Heart right ventricle (tissue), 16 donors: ENCODE measurements at regions not wholly inside any gene's neighbourhood (a gene's known extent, or its start where the extent isn't known, plus 50 kb on each side); places are given as distances from the start of the nearest gene placed in this dataset.
A peak's percentile ranks its signal among the peaks of the same experiment; 100 is the strongest.

Experiments used
- ATAC-seq, 8 donors: fragments of 200-7000 bp; cut with Tn5 transposase; one replicate each; pipeline ENCODE4 v1.9.1; 2020; ENCODE audit warnings: mild to moderate bottlenecking in 8 of 8, moderate library complexity in 8 of 8, moderate number of reproducible peaks in 1 of 8
- DNase-seq, 2 donors: peaks; one replicate each; pipeline ENCODE4 v3.0.0-alpha.2; 2020
- H3K27ac ChIP-seq, 10 donors: fragments of 200-600 bp; sonication (generic) in 2 of 10; one replicate each; pipeline versions ENCODE4 v1.5.0 to v1.8.0; 2020 to 2022; ENCODE audit warnings: mild to moderate bottlenecking in 3 of 10
- H3K27me3 ChIP-seq, 7 donors: fragments of 200-600 bp; one replicate each; pipeline ENCODE4 v1.8.0; 2021 to 2022; ENCODE audit warnings: mild to moderate bottlenecking in 2 of 7
- H3K36me3 ChIP-seq, 9 donors: fragments of 200-600 bp; sonication (generic) in 1 of 9; one replicate each; pipeline versions ENCODE4 v1.5.0 to v1.8.0; 2020 to 2022; ENCODE audit warnings: mild to moderate bottlenecking in 2 of 9
- H3K4me1 ChIP-seq, 9 donors: fragments of 200-600 bp; sonication (generic) in 1 of 9; one replicate each; pipeline versions ENCODE4 v1.5.0 to v1.8.0; 2020 to 2022; ENCODE audit warnings: mild to moderate bottlenecking in 4 of 9
- H3K4me3 ChIP-seq, 10 donors: fragments of 200-600 bp; sonication (generic) in 2 of 10; one replicate each; pipeline versions ENCODE4 v1.5.0 to v1.8.0; 2020 to 2022; ENCODE audit warnings: mild to moderate bottlenecking in 7 of 10, moderate library complexity in 2 of 10
- H3K9me3 ChIP-seq, 11 donors: fragments of 200-600 bp in 10 of 11; sonication (generic) in 2 of 11; one replicate each; pipeline versions ENCODE4 v1.5.0 to v1.8.0; 2013 to 2022; ENCODE audit warnings: mild to moderate bottlenecking in 2 of 11, control low read depth in 1 of 11, moderate library complexity in 1 of 11
- WGBS, 2 donors: extraction: QIAGEN DNeasy Blood & Tissue Kit; methylation state at CpG; one replicate each; pipeline ENCODE4 v1.1.7; 2013; ENCODE audit warnings: inconsistent platforms in 1 of 2; 5-methylcytosine and 5-hydroxymethylcytosine counted together
- intact Hi-C, 10 donors: fragments of 100-400 bp; cut with DNase I; formaldehyde crosslinking; loops; one replicate each; pipeline versions ENCODE4 v1.11.1 to v1.14.2; 2022
- TF ChIP-seq, protein P1 (sequence below), 9 donors: fragments of 200-600 bp; sonication (generic) in 2 of 9; IDR thresholded peaks; one replicate each; pipeline versions ENCODE4 v1.5.0 to v1.8.0; 2021 to 2022; ENCODE audit warnings: antibody characterized with exemption in 9 of 9, mild to moderate bottlenecking in 5 of 9, moderate library complexity in 1 of 9
- donor health status: Arrhythmogenic right ventricular cardiomyopathy.
- donor health status: ischemic (EF 13 %, LVEDD 7.1; RV severe dilation, severe dysfunction).
- donor health status: healthy with polysubstance abuse.
- donor health status: DM: no; HTN: yes; CAD: no.
- donor health status: DM: no; HTN: no; CAD: no.
- donor health status: ischemic (EF 25% LVEDD 6.9; RV normal size, moderate dysfunction).
- donor health status: ischemic (EF 25% LVEDD 5.7; RV mildly dilated, moderate dysfunction).
- donor health status: healthy.
- donor health status: DM: yes; HTN: yes; CAD: no.
- donor health status: Ischemic cardiomyopathy.
- donor health status: ischemic (EF 35%, LVEDD 5.7; RV mildly dilated, moderate dysfunction).
- donor health status: nonischemic (EF 11% LVEDD 7.7; RV severe dilation, severe dysfunction).
- donor health status: DM: yes; HTN: yes; CAD: no.
- donor health status: PGD.
- donor health status: ischemic (EF 29% LVEDD 5.4; RV normal size, mild dysfunction).
- donor health status: nonischemic (EF 23%, LVEDD 6.1; RV moderate dilation, normal function).

DNA sequence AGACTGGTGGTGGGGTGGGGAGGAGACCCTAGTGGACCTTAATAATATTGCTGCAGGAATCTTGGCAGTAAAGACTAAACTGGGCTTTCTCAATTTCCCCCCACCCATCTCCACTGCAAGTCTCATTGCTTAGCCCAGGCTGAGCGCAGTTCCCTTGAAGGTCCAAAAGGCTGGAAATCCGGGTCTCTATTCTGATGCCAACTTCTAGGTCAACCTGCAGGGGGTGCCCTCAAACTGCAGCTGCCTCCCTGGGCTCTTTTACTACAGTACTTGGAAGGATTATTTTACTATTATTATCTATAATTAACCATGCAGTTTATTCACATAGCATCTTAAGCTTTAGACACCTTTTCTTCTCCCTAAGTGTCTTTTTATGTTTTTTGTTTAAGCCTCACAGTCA, 85.4 kb upstream of the WARS2 start:
- TF ChIP-seq, protein P1, sequence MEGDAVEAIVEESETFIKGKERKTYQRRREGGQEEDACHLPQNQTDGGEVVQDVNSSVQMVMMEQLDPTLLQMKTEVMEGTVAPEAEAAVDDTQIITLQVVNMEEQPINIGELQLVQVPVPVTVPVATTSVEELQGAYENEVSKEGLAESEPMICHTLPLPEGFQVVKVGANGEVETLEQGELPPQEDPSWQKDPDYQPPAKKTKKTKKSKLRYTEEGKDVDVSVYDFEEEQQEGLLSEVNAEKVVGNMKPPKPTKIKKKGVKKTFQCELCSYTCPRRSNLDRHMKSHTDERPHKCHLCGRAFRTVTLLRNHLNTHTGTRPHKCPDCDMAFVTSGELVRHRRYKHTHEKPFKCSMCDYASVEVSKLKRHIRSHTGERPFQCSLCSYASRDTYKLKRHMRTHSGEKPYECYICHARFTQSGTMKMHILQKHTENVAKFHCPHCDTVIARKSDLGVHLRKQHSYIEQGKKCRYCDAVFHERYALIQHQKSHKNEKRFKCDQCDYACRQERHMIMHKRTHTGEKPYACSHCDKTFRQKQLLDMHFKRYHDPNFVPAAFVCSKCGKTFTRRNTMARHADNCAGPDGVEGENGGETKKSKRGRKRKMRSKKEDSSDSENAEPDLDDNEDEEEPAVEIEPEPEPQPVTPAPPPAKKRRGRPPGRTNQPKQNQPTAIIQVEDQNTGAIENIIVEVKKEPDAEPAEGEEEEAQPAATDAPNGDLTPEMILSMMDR (IDR thresholded peaks at IDR 0.05), result peak in 1 of 9 donors; percentile 5
- intact Hi-C loops, result no loop called here
- 84 to 94% methylated on average over 2 of the region's 2 CpGs for WGBS, 2 donors

GRCh38 chr1:119226321-119226720, 85.9 kb upstream of the WARS2 start:
- ATAC-seq, result no peak
- H3K4me1 ChIP-seq, result peaks cover 0 to 16% (median 0%) of the 10 kb centered on the region in 9 donors
- peak overlapping the region in 1 of 10 donors; percentile 10 for H3K27ac ChIP-seq
- intact Hi-C loops, result no loop called here
- H3K4me3 ChIP-seq, result no peak overlapping the region
- no peaks in the 10 kb centered on the region for H3K36me3 ChIP-seq
- H3K27me3 ChIP-seq, result no peaks in the 10 kb centered on the region
- no peak for DNase-seq
- TF ChIP-seq, protein P1 (IDR thresholded peaks at IDR 0.05), result no peak
- 54 to 78% methylated on average over 1 of the region's 1 CpG for WGBS, 2 donors
- H3K9me3 ChIP-seq, result no peaks in the 10 kb centered on the region

More for the DNA sequence above, 85.4 kb upstream of the WARS2 start:
- ATAC-seq (no peak), DNase-seq (no peak)
- Histone ChIP-seq H3K27me3 (no peaks in the 10 kb centered on the region), H3K27ac (no peak overlapping the region), H3K4me3 (no peak overlapping the region), H3K9me3 (no peaks in the 10 kb centered on the region), H3K36me3 (no peaks in the 10 kb centered on the region), H3K4me1 (peaks cover 0 to 16% (median 0%) of the 10 kb centered on the region in 9 donors)

DNA sequence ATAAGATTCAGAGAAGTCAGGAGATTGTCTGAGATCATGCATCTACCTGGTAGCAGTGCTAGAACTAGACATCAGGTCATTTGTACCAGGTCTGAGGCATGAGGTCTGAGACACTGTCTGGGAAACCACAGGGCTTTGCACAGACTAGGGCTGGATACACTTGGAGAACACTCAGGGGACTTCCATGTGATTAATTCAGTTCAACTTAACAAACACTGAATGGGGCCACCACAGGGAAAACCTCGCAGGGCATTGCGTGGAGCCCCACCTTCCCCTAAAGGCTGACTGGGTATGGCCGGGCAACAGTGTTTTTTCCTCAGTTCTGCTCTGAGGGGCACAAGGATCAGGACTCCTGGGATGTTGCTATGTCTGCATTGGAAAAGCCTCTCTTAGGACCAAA, 86.5 kb upstream of the WARS2 start:
- TF ChIP-seq, protein P1 (IDR thresholded peaks at IDR 0.05), result no peak
- DNase-seq (no peak), ATAC-seq (peak in 1 of 8 donors; percentile 21)
- no peaks in the 10 kb centered on the region for H3K9me3 ChIP-seq
- no peaks in the 10 kb centered on the region for H3K27me3 ChIP-seq
- WGBS, 2 donors, result 76 to 86% methylated on average over 3 of the region's 3 CpGs
- H3K4me1 ChIP-seq, result peaks cover 0 to 16% (median 0%) of the 10 kb centered on the region in 9 donors
- H3K27ac ChIP-seq, result peak overlapping the region in 2 of 10 donors; percentile 10 to 43
- intact Hi-C loops, result no loop called here
- H3K4me3 ChIP-seq, result no peak overlapping the region
- H3K36me3 ChIP-seq, result no peaks in the 10 kb centered on the region

DNA sequence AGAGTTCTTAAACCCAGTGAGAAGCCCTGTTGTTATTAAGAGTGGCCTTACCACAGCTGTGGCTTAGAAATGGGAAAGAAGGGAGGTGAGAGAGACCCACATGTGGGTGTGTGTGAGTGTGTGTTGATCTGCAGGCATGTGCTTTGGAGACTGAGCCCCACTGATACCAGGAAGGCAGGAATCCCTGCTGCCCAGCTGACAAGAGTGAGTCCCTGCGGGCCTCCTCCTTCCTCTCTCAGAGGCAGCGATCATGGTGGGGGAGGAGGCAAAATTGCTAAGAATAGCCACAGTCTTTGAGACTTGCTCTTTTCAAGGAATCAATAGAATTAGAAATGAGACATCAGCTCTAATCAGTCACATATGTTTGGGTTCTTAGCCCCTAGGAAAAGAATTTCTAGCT, 87.0 kb upstream of the WARS2 start:
- WGBS, 2 donors, result 38 to 42% methylated on average over 2 of the region's 2 CpGs
- ATAC-seq, result peak in 3 of 8 donors; percentile 34 to 70 (median 40)
- DNase-seq, result no peak
- TF ChIP-seq, protein P1 (IDR thresholded peaks at IDR 0.05), result no peak
- H3K9me3 ChIP-seq, result no peaks in the 10 kb centered on the region
- peak overlapping the region in 2 of 10 donors; percentile 40 to 43 for H3K27ac ChIP-seq
- intact Hi-C loops, result no loop called here
- no peak overlapping the region for H3K4me3 ChIP-seq
- H3K4me1 ChIP-seq, result peaks cover 0 to 16% (median 0%) of the 10 kb centered on the region in 9 donors
- H3K27me3 ChIP-seq, result no peaks in the 10 kb centered on the region
- no peaks in the 10 kb centered on the region for H3K36me3 ChIP-seq
